Transverse colon (tissue), 4 donors: ENCODE measurements at regions not wholly inside any gene's neighbourhood (a gene's known extent, or its start where the extent isn't known, plus 50 kb on each side); places are given as distances from the start of the nearest gene placed in this dataset.
A peak's percentile ranks its signal among the peaks of the same experiment; 100 is the strongest.
"Not testable (repeated sequence)": the region's sequence is repeated elsewhere in the genome, so short reads cannot be mapped to it uniquely, and the experiment has no call there.

Experiments used
- DNase-seq: peaks from one replicate; pipeline ENCODE4 v3.0.0-alpha.2; 2019
- H3K27ac ChIP-seq, 4 donors: fragments of 200-600 bp; sonication (generic); 2 replicates each; pipeline ENCODE4 v1.5.1; 2016 to 2018; ENCODE audit warnings: inconsistent platforms in 4 of 4
- H3K27me3 ChIP-seq: fragments of 200-600 bp; sonication (generic); 2 replicates; pipeline ENCODE4 v1.5.1; 2017; ENCODE audit warnings: inconsistent platforms
- H3K36me3 ChIP-seq, 4 donors: fragments of 200-600 bp; sonication (generic); 2 replicates each; pipeline ENCODE4 v1.5.1; 2017 to 2019; ENCODE audit warnings: inconsistent platforms in 4 of 4
- H3K4me1 ChIP-seq, 4 donors: fragments of 200-600 bp; sonication (generic); 2 replicates each; pipeline ENCODE4 v1.5.1; 2017 to 2020; ENCODE audit warnings: inconsistent platforms in 4 of 4
- H3K4me3 ChIP-seq, 4 donors: fragments of 200-600 bp; sonication (generic); 1 replicate in 1 of 4; 2 replicates in 3 of 4; pipeline versions ENCODE4 v1.5.1 to v1.6.1; 2017 to 2019; ENCODE audit warnings: inconsistent platforms in 4 of 4
- H3K9me3 ChIP-seq, 2 donors: fragments of 200-600 bp; sonication (generic); 2 replicates each; pipeline ENCODE4 v1.5.1; 2017 to 2019; ENCODE audit warnings: inconsistent platforms in 2 of 2
- EP300 ChIP-seq: sonication (generic); formaldehyde crosslinking; IDR thresholded peaks from one replicate; pipeline ENCODE4 v1.6.1; 2017; ENCODE audit warnings: antibody characterized with exemption, low read depth
- POLR2A ChIP-seq: fragments of 450-650 bp; IDR thresholded peaks from one replicate; pipeline ENCODE4 v1.6.1; 2016; ENCODE audit warnings: antibody characterized with exemption, mild to moderate bottlenecking, moderate library complexity
- POLR2AphosphoS5 ChIP-seq, 3 donors: sonication (generic); formaldehyde crosslinking; IDR thresholded peaks; one replicate each; pipeline ENCODE4 v1.6.1; 2016; ENCODE audit warnings: antibody characterized with exemption in 3 of 3
- WGBS, 2 donors: methylation state at CpG; one replicate each; pipeline ENCODE4 v1.1.5; 2018; ENCODE audit warnings: low coverage in 1 of 2; 5-methylcytosine and 5-hydroxymethylcytosine counted together
- in situ Hi-C, 4 donors: fragments of 200-750 bp; cut with MboI; loops; one replicate each; pipeline versions ENCODE4 v1.15.0 to v1.15.1; 2017; ENCODE audit warnings: low sequenced_read_pairs in 3 of 4, low pct_ligation_motif_present in 1 of 4, low pct_unique_long_range_greater_than_20kb in 1 of 4
- intact Hi-C: fragments of 100-400 bp; cut with DNase I; formaldehyde crosslinking; loops from one replicate; pipeline ENCODE4 v1.15.1; 2023; ENCODE audit warnings: low total_unique reads
- TF ChIP-seq, protein P1 (sequence below), 5 experiments: fragments of 200-600 bp in 3 of 5; fragments of 450-650 bp in 2 of 5; sonication (generic) in 3 of 5; IDR thresholded peaks; 1 replicate in 2 of 5; 2 replicates in 3 of 5; pipeline ENCODE4 v1.5.1; 2016 to 2017; ENCODE audit warnings: antibody characterized with exemption in 5 of 5, inconsistent platforms in 3 of 5, mild to moderate bottlenecking in 2 of 5, moderate library complexity in 1 of 5

DNA sequence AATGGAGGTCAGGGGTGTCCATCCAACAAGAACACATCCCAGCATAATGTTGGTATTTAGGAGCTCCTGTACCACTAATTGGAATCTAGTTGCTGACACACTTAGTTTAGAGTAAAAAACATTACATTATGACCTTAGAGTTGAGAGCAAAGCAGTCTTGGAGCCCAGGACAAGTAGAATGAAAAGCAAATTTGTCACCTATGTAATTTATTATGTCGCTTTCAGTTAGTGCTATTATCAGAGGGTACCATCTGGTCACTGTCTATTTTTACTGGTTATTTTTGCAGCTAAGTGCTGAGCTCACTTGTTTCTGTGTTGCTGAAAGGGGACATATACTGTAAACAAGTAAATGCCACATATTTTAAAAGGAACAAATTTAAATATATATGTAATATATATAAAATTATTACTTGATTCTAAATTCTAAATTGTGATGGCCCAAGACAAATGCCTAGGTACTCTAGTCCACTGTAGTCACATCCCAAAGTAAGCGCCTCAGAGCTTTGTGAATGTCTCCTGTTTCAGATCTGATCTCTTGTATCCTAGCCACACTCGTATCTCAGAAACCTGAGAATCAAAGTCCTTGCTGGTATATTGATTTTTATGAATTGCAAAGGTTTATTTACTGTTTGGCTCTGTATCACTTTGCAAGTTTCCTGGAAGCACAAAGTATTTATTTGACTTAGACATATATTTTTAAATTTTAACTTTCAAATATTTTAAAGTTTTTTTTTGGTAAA is 148.6 kb upstream of the MAN1A1 start:
- TF ChIP-seq EP300 (no peak), POLR2AphosphoS5 (IDR thresholded peaks at IDR 0.05) (no peak), POLR2A (no peak)
- TF ChIP-seq, protein P1, sequence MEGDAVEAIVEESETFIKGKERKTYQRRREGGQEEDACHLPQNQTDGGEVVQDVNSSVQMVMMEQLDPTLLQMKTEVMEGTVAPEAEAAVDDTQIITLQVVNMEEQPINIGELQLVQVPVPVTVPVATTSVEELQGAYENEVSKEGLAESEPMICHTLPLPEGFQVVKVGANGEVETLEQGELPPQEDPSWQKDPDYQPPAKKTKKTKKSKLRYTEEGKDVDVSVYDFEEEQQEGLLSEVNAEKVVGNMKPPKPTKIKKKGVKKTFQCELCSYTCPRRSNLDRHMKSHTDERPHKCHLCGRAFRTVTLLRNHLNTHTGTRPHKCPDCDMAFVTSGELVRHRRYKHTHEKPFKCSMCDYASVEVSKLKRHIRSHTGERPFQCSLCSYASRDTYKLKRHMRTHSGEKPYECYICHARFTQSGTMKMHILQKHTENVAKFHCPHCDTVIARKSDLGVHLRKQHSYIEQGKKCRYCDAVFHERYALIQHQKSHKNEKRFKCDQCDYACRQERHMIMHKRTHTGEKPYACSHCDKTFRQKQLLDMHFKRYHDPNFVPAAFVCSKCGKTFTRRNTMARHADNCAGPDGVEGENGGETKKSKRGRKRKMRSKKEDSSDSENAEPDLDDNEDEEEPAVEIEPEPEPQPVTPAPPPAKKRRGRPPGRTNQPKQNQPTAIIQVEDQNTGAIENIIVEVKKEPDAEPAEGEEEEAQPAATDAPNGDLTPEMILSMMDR (IDR thresholded peaks at IDR 0.05): no peak
- no peak overlapping the region for H3K4me3 ChIP-seq
- H3K36me3 ChIP-seq: no peaks in the 10 kb centered on the region
- H3K9me3 ChIP-seq: no peaks in the 10 kb centered on the region
- no peak overlapping the region for H3K27ac ChIP-seq
- intact Hi-C loops: no loop called here
- peaks cover 0 to 16% (median 4%) of the 10 kb centered on the region in 4 donors for H3K4me1 ChIP-seq
- H3K27me3 ChIP-seq: no peaks in the 10 kb centered on the region
- 79 to 86% methylated on average over 3 of the region's 3 CpGs for WGBS, 2 donors
- in situ Hi-C loops: no loop called here
- DNase-seq: no peak

DNA sequence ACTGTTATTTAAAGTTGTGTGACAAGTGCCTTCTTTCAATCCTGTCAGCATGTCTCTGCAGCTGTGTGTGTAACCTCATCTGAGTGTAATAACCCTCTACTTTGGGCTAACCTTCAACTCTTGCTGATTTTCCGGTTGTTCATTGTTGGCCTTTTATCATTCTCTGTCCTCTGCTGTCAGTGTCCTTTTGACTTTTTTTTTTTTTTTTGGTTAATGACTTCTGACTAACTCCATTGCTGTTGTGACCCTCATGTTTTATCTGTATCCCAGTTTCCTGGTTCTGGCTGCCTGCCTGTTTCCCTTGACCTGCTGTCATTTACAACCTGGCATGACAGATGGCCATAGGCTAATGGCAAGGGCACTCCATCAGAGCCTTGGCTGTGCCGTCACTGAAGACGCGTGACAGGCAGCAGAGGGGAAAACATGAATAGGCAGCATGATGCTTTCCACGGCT is 145.7 kb upstream of the MAN1A1 start:
- Histone ChIP-seq H3K9me3 (peaks cover 0 to 3% of the 10 kb centered on the region in 2 donors), H3K4me1 (peaks cover 0 to 16% (median 4%) of the 10 kb centered on the region in 4 donors), H3K36me3 (no peaks in the 10 kb centered on the region), H3K27me3 (no peaks in the 10 kb centered on the region), H3K27ac (peak overlapping the region; percentile 8 to 54 (median 32)), H3K4me3 (no peak overlapping the region)
- peak in 2 of 3 donors; percentile 43 to 78 for TF ChIP-seq POLR2AphosphoS5 (IDR thresholded peaks at IDR 0.05)
- TF ChIP-seq POLR2A: no peak
- intact Hi-C loops: no loop called here
- in situ Hi-C loops: no loop called here
- DNase-seq: peak; percentile 46
- WGBS, 2 donors: 50 to 62% methylated on average over 1 to 5 of the region's 5 CpGs

DNA sequence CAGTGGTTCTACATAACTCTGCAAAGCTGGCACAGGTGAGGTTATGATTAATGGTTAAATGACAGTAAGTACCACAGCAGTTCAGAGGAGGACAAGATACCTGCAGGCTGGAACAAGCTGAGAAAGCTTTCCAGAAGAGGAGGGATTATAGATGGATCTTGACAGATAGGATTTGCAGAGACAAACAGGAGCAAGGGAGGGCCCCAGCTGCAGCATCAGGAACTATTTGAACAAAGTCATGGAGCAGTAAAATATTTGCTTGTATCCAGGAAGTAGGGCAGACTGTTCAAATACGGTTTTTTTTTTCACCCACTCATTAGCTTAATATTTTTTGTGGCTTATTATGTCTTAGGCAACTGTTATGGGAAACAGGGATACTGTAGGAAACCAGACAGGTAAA is 144.4 kb upstream of the MAN1A1 start:
- WGBS, 2 donors: 0 to 14% methylated on average over 1 of the region's 1 CpG
- no peaks in the 10 kb centered on the region for H3K36me3 ChIP-seq
- no peaks in the 10 kb centered on the region for H3K27me3 ChIP-seq
- DNase-seq: no peak
- no peak overlapping the region for H3K4me3 ChIP-seq
- peaks cover 0 to 16% (median 4%) of the 10 kb centered on the region in 4 donors for H3K4me1 ChIP-seq
- intact Hi-C loops: no loop called here
- peaks cover 0 to 3% of the 10 kb centered on the region in 2 donors for H3K9me3 ChIP-seq
- in situ Hi-C loops: no loop called here
- peak overlapping the region in 3 of 4 donors; percentile 32 to 48 (median 33) for H3K27ac ChIP-seq
- TF ChIP-seq EP300 (no peak), POLR2A (no peak), POLR2AphosphoS5 (IDR thresholded peaks at IDR 0.05) (no peak)
- TF ChIP-seq, protein P1 (IDR thresholded peaks at IDR 0.05): no peak

DNA sequence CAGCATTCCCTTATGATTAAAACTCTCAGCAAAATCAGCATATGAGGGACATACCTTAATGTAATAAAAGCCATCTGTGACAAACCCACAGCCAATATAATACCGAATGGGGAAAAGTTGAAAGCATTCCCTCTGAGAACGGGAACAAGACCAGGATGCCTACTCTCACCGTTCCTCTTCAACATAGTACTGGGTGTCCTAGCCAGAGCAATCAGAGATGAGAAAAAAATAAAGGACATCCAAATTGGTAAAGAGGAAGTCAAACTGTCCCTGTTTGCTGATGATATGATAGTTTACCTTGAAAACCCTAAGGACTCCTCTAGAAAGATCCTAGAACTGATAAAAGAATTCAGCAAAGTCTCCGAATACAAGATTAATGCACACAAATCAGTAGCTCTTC is 141.6 kb upstream of the MAN1A1 start:
- in situ Hi-C loops, H3K4me3 ChIP-seq, H3K27ac ChIP-seq, intact Hi-C loops, H3K27me3 ChIP-seq, H3K9me3 ChIP-seq, DNase-seq, H3K36me3 ChIP-seq: not testable (repeated sequence)
- H3K4me1 ChIP-seq: peaks cover 0 to 16% (median 4%) of the 10 kb centered on the region in 4 donors
- WGBS, 2 donors: 97 to 98% methylated on average over 4 of the region's 4 CpGs

DNA sequence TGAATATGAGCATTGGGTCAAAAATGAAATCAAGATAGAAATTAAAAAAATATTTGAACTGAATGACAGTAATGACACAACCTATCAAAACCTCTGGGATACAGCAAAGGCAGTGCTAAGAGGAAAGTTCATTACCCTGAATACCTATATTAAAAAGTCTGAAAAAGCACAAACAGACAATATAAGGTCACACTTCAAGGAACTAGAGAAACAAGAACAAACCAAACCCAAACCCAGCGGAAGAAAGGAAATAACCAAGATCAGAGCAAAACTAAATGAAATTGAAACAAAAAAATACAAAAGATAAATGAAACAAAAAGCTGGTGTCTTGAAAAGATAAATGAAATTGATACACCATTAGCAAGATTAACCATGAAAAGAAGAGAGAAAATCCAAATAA is 140.5 kb upstream of the MAN1A1 start:
- H3K27ac ChIP-seq, H3K4me3 ChIP-seq, DNase-seq, in situ Hi-C loops, H3K9me3 ChIP-seq, intact Hi-C loops, H3K27me3 ChIP-seq, H3K36me3 ChIP-seq: not testable (repeated sequence)
- peaks cover 0 to 15% (median 4%) of the 10 kb centered on the region in 4 donors for H3K4me1 ChIP-seq
- WGBS, 2 donors: 57 to 60% methylated on average over 1 of the region's 1 CpG
